ENCODE measurements at regions not wholly inside any gene's neighbourhood (a gene's known extent, or its start where the extent isn't known, plus 50 kb on each side); places are given as distances from the start of the nearest gene placed in this dataset.

DNA sequence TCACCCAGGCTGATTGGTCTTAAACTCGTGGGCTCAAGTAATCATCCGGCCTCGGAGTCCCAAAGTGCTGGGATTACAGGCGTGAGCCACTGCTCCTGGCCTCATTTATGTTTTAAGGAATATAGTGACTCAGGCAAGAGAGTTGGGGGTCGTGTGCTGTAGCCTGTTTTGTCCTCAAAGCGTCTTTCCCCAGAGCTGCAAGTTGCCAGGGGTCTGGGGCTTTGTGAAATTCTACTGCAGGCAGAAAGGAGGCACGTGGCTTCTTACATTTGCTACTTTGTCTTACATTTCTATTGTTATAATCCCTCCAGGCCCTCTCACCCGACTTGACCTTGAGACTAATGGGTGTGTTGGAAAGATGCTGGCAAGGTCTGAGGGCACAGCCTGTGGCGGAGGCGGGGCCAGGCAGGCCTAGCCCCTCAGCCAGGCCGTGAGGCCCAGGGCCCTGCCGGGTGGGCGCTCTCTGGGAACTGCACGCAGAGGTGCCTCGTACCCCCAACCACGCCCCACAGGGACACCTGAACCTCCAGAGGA lies 85.8 kb upstream of the NDUFV2 start (continued):
- TF ChIP-seq, protein P1, sequence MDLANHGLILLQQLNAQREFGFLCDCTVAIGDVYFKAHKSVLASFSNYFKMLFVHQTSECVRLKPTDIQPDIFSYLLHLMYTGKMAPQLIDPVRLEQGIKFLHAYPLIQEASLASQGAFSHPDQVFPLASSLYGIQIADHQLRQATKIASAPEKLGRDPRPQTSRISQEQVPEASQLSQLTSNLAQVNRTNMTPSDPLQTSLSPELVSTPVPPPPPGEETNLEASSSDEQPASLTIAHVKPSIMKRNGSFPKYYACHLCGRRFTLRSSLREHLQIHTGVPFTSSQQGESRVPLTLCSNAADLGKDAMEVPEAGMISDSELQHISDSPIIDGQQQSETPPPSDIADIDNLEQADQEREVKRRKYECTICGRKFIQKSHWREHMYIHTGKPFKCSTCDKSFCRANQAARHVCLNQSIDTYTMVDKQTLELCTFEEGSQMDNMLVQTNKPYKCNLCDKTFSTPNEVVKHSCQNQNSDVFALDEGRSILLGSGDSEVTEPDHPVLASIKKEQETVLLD (CRISPR knock-in tag; IDR thresholded peaks at IDR 0.05; ENCODE audit: low read depth), result no peak
- TF ChIP-seq ZFX (CRISPR knock-in tag; IDR thresholded peaks at IDR 0.05; ENCODE audit: low read depth), result peak; percentile 25; the same call in 1 of the 2 replicates
- TF ChIP-seq, protein P2, sequence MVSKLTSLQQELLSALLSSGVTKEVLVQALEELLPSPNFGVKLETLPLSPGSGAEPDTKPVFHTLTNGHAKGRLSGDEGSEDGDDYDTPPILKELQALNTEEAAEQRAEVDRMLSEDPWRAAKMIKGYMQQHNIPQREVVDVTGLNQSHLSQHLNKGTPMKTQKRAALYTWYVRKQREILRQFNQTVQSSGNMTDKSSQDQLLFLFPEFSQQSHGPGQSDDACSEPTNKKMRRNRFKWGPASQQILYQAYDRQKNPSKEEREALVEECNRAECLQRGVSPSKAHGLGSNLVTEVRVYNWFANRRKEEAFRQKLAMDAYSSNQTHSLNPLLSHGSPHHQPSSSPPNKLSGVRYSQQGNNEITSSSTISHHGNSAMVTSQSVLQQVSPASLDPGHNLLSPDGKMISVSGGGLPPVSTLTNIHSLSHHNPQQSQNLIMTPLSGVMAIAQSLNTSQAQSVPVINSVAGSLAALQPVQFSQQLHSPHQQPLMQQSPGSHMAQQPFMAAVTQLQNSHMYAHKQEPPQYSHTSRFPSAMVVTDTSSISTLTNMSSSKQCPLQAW (CRISPR knock-in tag; IDR thresholded peaks at IDR 0.05), result 0 out of 2 replicates have a peak, but pooled peaks have one; percentile 9
- no peak for TF ChIP-seq ZNF367 (CRISPR knock-in tag; IDR thresholded peaks at IDR 0.05; ENCODE audit: borderline replicate concordance)
- TF ChIP-seq, protein P3, sequence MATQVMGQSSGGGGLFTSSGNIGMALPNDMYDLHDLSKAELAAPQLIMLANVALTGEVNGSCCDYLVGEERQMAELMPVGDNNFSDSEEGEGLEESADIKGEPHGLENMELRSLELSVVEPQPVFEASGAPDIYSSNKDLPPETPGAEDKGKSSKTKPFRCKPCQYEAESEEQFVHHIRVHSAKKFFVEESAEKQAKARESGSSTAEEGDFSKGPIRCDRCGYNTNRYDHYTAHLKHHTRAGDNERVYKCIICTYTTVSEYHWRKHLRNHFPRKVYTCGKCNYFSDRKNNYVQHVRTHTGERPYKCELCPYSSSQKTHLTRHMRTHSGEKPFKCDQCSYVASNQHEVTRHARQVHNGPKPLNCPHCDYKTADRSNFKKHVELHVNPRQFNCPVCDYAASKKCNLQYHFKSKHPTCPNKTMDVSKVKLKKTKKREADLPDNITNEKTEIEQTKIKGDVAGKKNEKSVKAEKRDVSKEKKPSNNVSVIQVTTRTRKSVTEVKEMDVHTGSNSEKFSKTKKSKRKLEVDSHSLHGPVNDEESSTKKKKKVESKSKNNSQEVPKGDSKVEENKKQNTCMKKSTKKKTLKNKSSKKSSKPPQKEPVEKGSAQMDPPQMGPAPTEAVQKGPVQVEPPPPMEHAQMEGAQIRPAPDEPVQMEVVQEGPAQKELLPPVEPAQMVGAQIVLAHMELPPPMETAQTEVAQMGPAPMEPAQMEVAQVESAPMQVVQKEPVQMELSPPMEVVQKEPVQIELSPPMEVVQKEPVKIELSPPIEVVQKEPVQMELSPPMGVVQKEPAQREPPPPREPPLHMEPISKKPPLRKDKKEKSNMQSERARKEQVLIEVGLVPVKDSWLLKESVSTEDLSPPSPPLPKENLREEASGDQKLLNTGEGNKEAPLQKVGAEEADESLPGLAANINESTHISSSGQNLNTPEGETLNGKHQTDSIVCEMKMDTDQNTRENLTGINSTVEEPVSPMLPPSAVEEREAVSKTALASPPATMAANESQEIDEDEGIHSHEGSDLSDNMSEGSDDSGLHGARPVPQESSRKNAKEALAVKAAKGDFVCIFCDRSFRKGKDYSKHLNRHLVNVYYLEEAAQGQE (IDR thresholded peaks at IDR 0.05; ENCODE audit: borderline replicate concordance in 1 of 2, low read depth in 1 of 2, low read length in 2 of 2), result no peak
- no peak for TF ChIP-seq ZNF17 (CRISPR knock-in tag; IDR thresholded peaks at IDR 0.05)
- no peak for TF ChIP-seq ZKSCAN1 (IDR thresholded peaks at IDR 0.05; ENCODE audit: low read length)
- TF ChIP-seq, protein P4, sequence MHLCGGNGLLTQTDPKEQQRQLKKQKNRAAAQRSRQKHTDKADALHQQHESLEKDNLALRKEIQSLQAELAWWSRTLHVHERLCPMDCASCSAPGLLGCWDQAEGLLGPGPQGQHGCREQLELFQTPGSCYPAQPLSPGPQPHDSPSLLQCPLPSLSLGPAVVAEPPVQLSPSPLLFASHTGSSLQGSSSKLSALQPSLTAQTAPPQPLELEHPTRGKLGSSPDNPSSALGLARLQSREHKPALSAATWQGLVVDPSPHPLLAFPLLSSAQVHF (CRISPR knock-in tag; IDR thresholded peaks at IDR 0.05), result no peak
- TF ChIP-seq ZNF713 (CRISPR knock-in tag; IDR thresholded peaks at IDR 0.05), result no peak
- TF ChIP-seq, protein P5, sequence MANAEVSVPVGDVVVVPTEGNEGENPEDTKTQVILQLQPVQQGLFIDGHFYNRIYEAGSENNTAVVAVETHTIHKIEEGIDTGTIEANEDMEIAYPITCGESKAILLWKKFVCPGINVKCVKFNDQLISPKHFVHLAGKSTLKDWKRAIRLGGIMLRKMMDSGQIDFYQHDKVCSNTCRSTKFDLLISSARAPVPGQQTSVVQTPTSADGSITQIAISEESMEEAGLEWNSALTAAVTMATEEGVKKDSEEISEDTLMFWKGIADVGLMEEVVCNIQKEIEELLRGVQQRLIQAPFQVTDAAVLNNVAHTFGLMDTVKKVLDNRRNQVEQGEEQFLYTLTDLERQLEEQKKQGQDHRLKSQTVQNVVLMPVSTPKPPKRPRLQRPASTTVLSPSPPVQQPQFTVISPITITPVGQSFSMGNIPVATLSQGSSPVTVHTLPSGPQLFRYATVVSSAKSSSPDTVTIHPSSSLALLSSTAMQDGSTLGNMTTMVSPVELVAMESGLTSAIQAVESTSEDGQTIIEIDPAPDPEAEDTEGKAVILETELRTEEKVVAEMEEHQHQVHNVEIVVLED (CRISPR knock-in tag; IDR thresholded peaks at IDR 0.05; ENCODE audit: borderline replicate concordance), result no peak
- TF ChIP-seq GABPB1 (CRISPR knock-in tag; IDR thresholded peaks at IDR 0.05), result peak; percentile 33; the same call in 1 of the 2 replicates
- TF ChIP-seq, protein P6, sequence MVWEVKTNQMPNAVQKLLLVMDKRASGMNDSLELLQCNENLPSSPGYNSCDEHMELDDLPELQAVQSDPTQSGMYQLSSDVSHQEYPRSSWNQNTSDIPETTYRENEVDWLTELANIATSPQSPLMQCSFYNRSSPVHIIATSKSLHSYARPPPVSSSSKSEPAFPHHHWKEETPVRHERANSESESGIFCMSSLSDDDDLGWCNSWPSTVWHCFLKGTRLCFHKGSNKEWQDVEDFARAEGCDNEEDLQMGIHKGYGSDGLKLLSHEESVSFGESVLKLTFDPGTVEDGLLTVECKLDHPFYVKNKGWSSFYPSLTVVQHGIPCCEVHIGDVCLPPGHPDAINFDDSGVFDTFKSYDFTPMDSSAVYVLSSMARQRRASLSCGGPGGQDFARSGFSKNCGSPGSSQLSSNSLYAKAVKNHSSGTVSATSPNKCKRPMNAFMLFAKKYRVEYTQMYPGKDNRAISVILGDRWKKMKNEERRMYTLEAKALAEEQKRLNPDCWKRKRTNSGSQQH (CRISPR knock-in tag; IDR thresholded peaks at IDR 0.05; ENCODE audit: low read depth), result no peak
- no peak for TF ChIP-seq PTBP1 (IDR thresholded peaks at IDR 0.05; ENCODE audit: low read depth, low read length, poor library complexity, severe bottlenecking)
- TF ChIP-seq, protein P7, sequence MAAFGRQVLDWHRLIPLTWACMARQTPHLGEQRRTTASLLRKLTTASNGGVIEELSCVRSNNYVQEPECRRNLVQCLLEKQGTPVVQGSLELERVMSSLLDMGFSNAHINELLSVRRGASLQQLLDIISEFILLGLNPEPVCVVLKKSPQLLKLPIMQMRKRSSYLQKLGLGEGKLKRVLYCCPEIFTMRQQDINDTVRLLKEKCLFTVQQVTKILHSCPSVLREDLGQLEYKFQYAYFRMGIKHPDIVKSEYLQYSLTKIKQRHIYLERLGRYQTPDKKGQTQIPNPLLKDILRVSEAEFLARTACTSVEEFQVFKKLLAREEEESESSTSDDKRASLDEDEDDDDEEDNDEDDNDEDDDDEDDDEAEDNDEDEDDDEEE (CRISPR knock-in tag; IDR thresholded peaks at IDR 0.05), result no peak
